ENCODE measurements at regions not wholly inside any gene's neighbourhood (a gene's known extent, or its start where the extent isn't known, plus 50 kb on each side); places are given as distances from the start of the nearest gene placed in this dataset.
A peak's percentile ranks its signal among the peaks of the same experiment; 100 is the strongest.
"Not testable (repeated sequence)": the region's sequence is repeated elsewhere in the genome, so short reads cannot be mapped to it uniquely, and the experiment has no call there.

DNA sequence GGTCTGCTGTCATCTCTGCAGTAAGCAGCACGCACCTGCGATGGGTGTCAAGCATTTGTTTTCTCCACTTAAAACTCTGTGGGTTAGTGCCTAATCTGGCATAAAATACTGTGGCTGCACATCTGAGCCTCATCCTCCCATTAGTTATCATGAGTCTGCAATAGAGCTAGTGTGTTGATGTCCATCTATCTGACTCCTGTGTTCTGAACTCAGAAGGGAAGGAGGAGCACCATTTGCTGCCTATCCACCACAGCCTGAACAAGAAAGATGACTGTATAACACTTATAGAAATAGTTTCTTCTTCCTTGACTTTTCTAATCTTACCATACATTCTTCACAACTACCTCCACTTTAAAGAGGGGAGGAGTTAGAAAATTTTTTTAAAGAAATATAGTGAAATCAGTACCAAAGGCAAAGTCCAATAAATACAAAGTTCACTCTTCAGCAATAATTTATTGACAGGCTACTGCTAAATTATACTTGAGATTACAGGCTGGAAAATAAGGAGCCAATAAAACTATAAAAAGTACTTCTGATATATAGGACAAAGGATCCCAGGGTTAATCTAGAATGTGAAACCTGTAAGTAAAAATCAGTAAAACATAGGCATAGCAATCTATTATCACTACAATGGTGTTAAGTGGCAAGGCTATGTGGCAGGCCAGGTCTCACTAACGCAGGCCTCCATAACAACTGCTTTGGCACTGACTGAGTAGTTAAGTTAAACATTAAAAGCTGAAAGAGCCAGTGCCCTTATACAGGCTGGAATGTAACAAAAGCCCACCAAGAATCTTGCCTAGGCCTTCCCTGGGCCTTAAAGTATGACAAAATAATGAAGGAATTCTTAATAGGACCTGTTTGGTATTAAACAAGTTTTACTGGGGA is 70.2 kb downstream of the LGALS9C start:
- DNase-seq: not testable (repeated sequence)

DNA sequence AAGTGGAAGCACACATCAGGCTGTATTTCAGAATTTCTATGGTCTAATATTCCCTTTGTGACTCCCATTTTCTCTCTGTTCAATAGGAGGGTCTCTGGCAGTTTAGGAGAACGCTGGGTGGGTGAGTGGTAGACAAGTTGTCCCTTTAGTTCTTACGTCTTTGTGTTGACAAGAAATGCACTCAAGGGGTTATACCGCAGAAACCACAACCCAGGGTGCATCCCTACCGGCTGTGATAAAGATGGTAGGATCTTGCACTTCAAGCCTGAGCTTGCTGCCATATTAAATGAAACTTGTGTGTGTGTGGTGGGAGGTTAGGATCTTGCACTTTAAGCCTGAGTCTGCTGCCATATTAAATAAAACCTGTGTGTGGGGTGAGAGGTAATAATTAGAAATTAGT is 80.5 kb downstream of the LGALS9C start:
- not testable (repeated sequence) for DNase-seq

DNA sequence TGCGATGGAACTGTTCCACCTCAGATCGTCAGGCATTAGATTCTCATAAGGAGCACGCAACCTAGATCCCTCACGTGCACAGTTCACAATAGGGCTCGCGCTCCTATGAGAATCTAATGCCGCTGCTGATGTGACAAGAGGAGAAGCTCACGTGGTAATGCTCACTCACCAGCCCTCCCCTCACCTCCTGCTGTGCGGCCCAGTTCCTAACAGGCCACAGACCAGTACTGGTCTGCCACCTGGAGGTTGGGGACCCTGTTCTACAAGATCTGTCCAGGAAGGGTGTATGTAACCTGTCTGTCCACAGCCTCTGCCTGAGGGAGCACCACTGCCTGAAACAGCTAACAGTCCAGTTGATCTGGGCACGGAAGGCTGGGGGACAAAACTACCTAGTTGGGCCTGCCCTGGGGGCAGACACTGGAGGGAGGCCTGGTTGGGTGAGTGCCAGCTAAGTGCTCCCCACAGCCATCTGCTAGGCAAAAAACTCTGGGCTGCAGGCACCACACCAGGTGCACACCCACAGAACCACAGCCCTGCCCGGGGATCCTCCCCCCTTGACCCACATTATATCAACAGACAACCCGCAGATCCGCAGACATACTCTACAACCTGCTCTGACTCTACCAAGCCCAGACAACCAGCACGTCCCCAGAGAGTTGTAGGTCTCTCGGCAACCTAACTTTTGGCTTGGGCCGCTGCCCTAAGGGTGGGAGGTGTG is 80.7 kb downstream of the TBC1D28 start:
- peak; percentile 17 for DNase-seq

GRCh38 chr17:18564099-18564448 is 80.1 kb downstream of the TBC1D28 start:
- peak; percentile 41 for DNase-seq

DNA sequence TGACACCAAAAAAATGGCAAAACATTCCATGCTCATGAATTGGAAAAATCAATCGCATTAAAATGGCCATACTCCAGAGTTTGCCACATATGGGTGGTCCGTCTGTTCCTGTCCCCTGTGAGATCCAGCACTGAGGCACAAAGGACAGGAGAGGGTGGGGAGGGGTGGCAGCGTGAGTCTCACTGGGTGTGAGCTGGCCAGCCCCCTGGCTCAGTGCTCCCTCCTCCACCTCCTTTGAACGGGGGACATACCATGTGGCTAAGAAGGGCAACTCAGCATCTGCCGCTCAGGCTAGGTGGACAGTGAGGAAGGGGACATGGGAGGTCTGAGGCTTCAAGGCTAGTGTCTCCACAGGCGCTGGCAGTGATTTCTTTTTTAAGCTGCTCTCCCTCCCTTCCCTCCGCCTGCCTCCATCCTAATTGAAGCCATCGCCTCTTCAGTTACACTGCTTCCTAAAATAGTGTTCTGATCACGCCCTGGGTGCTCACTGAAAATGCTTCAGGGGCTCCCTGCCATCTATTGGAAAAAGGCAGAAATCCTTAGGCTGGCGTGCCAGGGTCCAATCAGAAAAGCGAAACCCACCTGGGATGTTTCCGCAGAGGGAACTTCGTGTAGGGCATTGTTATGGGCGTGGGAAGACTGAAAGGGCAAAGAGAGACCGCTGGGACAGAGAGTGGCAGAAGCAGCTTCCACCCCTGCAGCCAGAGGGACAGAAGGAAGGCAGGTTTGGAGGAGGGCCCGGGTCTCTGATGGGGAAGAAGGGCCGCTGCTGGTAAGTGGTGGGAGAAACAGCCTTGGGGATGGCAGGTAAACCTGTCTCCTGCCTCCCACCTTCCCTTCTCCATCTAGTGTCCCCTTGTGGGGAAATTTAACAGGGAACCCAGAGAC is 75.8 kb downstream of the TBC1D28 start:
- DNase-seq: not testable (repeated sequence)

GRCh38 chr17:18569489-18569913 is 74.7 kb downstream of the TBC1D28 start:
- not testable (repeated sequence) for DNase-seq

- not testable (repeated sequence) for DNase-seq
Observed at GRCh38 chr17:18572536-18572935, 71.7 kb downstream of the TBC1D28 start.

- not testable (repeated sequence) for DNase-seq
Observed at GRCh38 chr17:18574137-18574536, 70.1 kb downstream of the TBC1D28 start.

All from CD4-positive, alpha-beta T cell treated with Interleukin-4 for 4 hours (primary cell).